ENCODE measurements at regions not wholly inside any gene's neighbourhood (a gene's known extent, or its start where the extent isn't known, plus 50 kb on each side); places are given as distances from the start of the nearest gene placed in this dataset.

GRCh38 chr1:57824535-57824934 lies 400.7 kb upstream of the DAB1 start:
- in situ Hi-C loops (cut with HindIII; ENCODE audit: low pct_unique_long_range_greater_than_20kb, low sequenced_read_pairs), result no loop called here
- no peak for DNase-seq (ENCODE audit: low read depth, low spot score)

- in situ Hi-C loops (cut with HindIII; ENCODE audit: low pct_unique_long_range_greater_than_20kb, low sequenced_read_pairs), result no loop called here
Observed at GRCh38 chr1:57820356-57821095, 396.7 kb upstream of the DAB1 start.

GRCh38 chr1:57819893-57820292 lies 396.0 kb upstream of the DAB1 start:
- no peak for DNase-seq (ENCODE audit: low read depth, low spot score)
- in situ Hi-C loops (cut with HindIII; ENCODE audit: low pct_unique_long_range_greater_than_20kb, low sequenced_read_pairs), result no loop called here

More at GRCh38 chr1:57820356-57821095, 396.7 kb upstream of the DAB1 start:
- DNase-seq (ENCODE audit: low read depth, low spot score), result no peak

GRCh38 chr1:57803586-57803985 lies 379.7 kb upstream of the DAB1 start:
- no peak for DNase-seq (ENCODE audit: low read depth, low spot score)
- in situ Hi-C loops (cut with HindIII; ENCODE audit: low pct_unique_long_range_greater_than_20kb, low sequenced_read_pairs), result no loop called here

- in situ Hi-C loops (cut with HindIII; ENCODE audit: low pct_unique_long_range_greater_than_20kb, low sequenced_read_pairs), result no loop called here
- DNase-seq (ENCODE audit: low read depth, low spot score), result no peak
Observed at GRCh38 chr1:57800376-57800775, 376.5 kb upstream of the DAB1 start.

GRCh38 chr1:57799490-57800115 lies 375.7 kb upstream of the DAB1 start:
- in situ Hi-C loops (cut with HindIII; ENCODE audit: low pct_unique_long_range_greater_than_20kb, low sequenced_read_pairs), result no loop called here
- no peak for DNase-seq (ENCODE audit: low read depth, low spot score)

GRCh38 chr1:57798543-57798942 lies 374.7 kb upstream of the DAB1 start:
- no peak for DNase-seq (ENCODE audit: low read depth, low spot score)
- in situ Hi-C loops (cut with HindIII; ENCODE audit: low pct_unique_long_range_greater_than_20kb, low sequenced_read_pairs), result no loop called here

GRCh38 chr1:57797084-57797483 lies 373.2 kb upstream of the DAB1 start:
- in situ Hi-C loops (cut with HindIII; ENCODE audit: low pct_unique_long_range_greater_than_20kb, low sequenced_read_pairs), result no loop called here
- no peak for DNase-seq (ENCODE audit: low read depth, low spot score)

- DNase-seq (ENCODE audit: low read depth, low spot score), result no peak
- in situ Hi-C loops (cut with HindIII; ENCODE audit: low pct_unique_long_range_greater_than_20kb, low sequenced_read_pairs), result no loop called here
Observed at GRCh38 chr1:57796616-57797015, 372.8 kb upstream of the DAB1 start.

GRCh38 chr1:57795886-57796285 lies 372.0 kb upstream of the DAB1 start:
- no peak for DNase-seq (ENCODE audit: low read depth, low spot score)
- in situ Hi-C loops (cut with HindIII; ENCODE audit: low pct_unique_long_range_greater_than_20kb, low sequenced_read_pairs), result no loop called here

GRCh38 chr1:57794078-57794477 lies 370.2 kb upstream of the DAB1 start:
- no peak for DNase-seq (ENCODE audit: low read depth, low spot score)
- in situ Hi-C loops (cut with HindIII; ENCODE audit: low pct_unique_long_range_greater_than_20kb, low sequenced_read_pairs), result no loop called here

GRCh38 chr1:57791497-57791896 lies 367.6 kb upstream of the DAB1 start:
- DNase-seq (ENCODE audit: low read depth, low spot score), result no peak
- in situ Hi-C loops (cut with HindIII; ENCODE audit: low pct_unique_long_range_greater_than_20kb, low sequenced_read_pairs), result no loop called here

GRCh38 chr1:57789936-57790335 lies 366.1 kb upstream of the DAB1 start:
- in situ Hi-C loops (cut with HindIII; ENCODE audit: low pct_unique_long_range_greater_than_20kb, low sequenced_read_pairs), result no loop called here
- DNase-seq (ENCODE audit: low read depth, low spot score), result no peak

GRCh38 chr1:57788313-57788712 lies 364.5 kb upstream of the DAB1 start:
- no peak for DNase-seq (ENCODE audit: low read depth, low spot score)
- in situ Hi-C loops (cut with HindIII; ENCODE audit: low pct_unique_long_range_greater_than_20kb, low sequenced_read_pairs), result no loop called here

- no peak for DNase-seq (ENCODE audit: low read depth, low spot score)
- in situ Hi-C loops (cut with HindIII; ENCODE audit: low pct_unique_long_range_greater_than_20kb, low sequenced_read_pairs), result no loop called here
Observed at GRCh38 chr1:57784356-57784755, 360.5 kb upstream of the DAB1 start.

GRCh38 chr1:57782357-57782756 lies 358.5 kb upstream of the DAB1 start:
- in situ Hi-C loops (cut with HindIII; ENCODE audit: low pct_unique_long_range_greater_than_20kb, low sequenced_read_pairs), result no loop called here
- no peak for DNase-seq (ENCODE audit: low read depth, low spot score)

- DNase-seq (ENCODE audit: low read depth, low spot score), result no peak
- in situ Hi-C loops (cut with HindIII; ENCODE audit: low pct_unique_long_range_greater_than_20kb, low sequenced_read_pairs), result no loop called here
Observed at GRCh38 chr1:57772580-57773195, 348.8 kb upstream of the DAB1 start.

GRCh38 chr1:57770772-57771171 lies 346.9 kb upstream of the DAB1 start:
- in situ Hi-C loops (cut with HindIII; ENCODE audit: low pct_unique_long_range_greater_than_20kb, low sequenced_read_pairs), result no loop called here
- peak; percentile 50 for DNase-seq (ENCODE audit: low read depth, low spot score)

- DNase-seq (ENCODE audit: low read depth, low spot score), result no peak
- in situ Hi-C loops (cut with HindIII; ENCODE audit: low pct_unique_long_range_greater_than_20kb, low sequenced_read_pairs), result no loop called here
Observed at GRCh38 chr1:57770236-57770635, 346.4 kb upstream of the DAB1 start.
